ENCODE measurements at regions not wholly inside any gene's neighbourhood (a gene's known extent, or its start where the extent isn't known, plus 50 kb on each side); places are given as distances from the start of the nearest gene placed in this dataset.

DNA sequence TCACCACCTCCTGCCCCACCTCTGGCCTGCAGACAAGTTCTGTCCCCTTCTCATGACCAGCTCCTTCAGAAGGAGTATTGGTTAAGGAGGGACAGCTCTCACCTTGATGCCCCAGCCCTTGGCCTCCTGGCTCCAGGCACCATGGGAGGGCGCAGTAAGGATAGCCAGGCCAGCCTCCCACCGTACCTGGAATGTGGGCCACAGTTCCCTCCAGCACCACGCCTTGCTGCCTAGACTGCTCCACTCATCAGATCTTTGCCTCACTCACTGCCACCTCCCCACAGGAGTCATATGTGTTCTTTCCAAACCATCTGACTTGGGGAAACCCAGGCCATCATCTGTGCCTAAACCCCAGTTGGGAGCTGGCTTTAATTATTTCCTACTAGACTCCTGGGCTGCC is 97.0 kb downstream of the CCDC185 start:
- DNase-seq (ENCODE audit: insufficient read length, low spot score, missing footprints) = no peak
- Histone ChIP-seq H3K4me2 (ENCODE audit: insufficient read depth, low read length) (no peak overlapping the region), H3K27me3 (ENCODE audit: insufficient read depth, low read length) (peaks cover 39% of the 10 kb centered on the region), H2AFZ (ENCODE audit: low read length) (no peak overlapping the region), H3K79me2 (ENCODE audit: insufficient read depth, low read length) (no peaks in the 10 kb centered on the region), H3K27ac (ENCODE audit: low read depth, low read length) (no peak overlapping the region), H3K4me1 (ENCODE audit: insufficient read depth, low read length) (no peaks in the 10 kb centered on the region), H4K20me1 (ENCODE audit: insufficient read depth, low read length) (no peaks in the 10 kb centered on the region), H3K36me3 (ENCODE audit: insufficient read depth, low read length) (no peaks in the 10 kb centered on the region), H3K4me3 (ENCODE audit: insufficient read depth, low read length) (no peak overlapping the region), H3K9me3 (ENCODE audit: low read depth, low read length) (no peaks in the 10 kb centered on the region)
- TF ChIP-seq, protein P1, sequence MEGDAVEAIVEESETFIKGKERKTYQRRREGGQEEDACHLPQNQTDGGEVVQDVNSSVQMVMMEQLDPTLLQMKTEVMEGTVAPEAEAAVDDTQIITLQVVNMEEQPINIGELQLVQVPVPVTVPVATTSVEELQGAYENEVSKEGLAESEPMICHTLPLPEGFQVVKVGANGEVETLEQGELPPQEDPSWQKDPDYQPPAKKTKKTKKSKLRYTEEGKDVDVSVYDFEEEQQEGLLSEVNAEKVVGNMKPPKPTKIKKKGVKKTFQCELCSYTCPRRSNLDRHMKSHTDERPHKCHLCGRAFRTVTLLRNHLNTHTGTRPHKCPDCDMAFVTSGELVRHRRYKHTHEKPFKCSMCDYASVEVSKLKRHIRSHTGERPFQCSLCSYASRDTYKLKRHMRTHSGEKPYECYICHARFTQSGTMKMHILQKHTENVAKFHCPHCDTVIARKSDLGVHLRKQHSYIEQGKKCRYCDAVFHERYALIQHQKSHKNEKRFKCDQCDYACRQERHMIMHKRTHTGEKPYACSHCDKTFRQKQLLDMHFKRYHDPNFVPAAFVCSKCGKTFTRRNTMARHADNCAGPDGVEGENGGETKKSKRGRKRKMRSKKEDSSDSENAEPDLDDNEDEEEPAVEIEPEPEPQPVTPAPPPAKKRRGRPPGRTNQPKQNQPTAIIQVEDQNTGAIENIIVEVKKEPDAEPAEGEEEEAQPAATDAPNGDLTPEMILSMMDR (IDR thresholded peaks at IDR 0.05; ENCODE audit: extremely low read depth, low read depth, low read length) = no peak

Measured in osteoblast (primary cell).